ENCODE measurements at regions not wholly inside any gene's neighbourhood (a gene's known extent, or its start where the extent isn't known, plus 50 kb on each side); places are given as distances from the start of the nearest gene placed in this dataset.
A peak's percentile ranks its signal among the peaks of the same experiment; 100 is the strongest.

GRCh38 chr3:110099711-110100110 lies 762.4 kb upstream of the DPPA4 start:
- DNase-seq, result no peak

DNA sequence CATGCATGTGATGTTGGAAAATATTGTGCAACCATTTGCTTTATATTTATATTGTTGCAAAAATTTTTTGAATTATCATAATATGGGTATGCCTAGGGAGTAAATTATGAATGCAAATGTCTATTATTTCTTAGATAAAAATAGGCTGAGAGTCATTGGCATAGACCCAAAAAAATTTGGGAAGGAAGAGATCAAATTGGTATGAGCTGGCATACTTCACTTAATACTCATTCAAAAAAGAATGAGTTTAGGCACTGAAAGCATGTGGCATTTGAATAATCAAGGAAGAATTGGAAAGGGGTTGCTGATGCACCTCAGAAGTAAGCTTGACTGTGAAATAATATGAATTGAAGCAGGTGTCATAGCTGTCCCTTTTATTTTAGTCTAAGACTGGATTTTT lies 764.0 kb upstream of the DPPA4 start:
- DNase-seq, result no peak

- DNase-seq, result no peak
Measured at GRCh38 chr3:110106805-110107204, 769.5 kb upstream of the DPPA4 start.

DNA sequence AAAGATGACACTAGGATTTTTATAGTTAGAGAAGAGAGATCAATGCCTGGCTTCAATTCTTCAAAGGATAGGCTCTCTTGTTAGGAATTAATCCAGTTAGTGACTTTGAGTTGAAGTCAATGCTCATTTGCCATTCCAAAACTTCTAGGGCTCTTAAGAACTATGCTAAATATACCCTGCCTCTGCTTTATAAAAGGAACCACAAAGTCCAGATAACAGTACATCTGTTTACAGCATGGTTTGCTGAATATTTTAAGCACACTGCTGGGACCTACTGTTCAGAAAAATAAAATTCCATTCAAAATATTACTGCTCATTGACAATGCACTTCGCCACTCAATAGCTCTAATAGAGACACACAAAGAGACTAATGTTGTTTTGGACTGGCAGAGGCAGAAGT lies 786.6 kb upstream of the DPPA4 start:
- DNase-seq, result no peak

DNA sequence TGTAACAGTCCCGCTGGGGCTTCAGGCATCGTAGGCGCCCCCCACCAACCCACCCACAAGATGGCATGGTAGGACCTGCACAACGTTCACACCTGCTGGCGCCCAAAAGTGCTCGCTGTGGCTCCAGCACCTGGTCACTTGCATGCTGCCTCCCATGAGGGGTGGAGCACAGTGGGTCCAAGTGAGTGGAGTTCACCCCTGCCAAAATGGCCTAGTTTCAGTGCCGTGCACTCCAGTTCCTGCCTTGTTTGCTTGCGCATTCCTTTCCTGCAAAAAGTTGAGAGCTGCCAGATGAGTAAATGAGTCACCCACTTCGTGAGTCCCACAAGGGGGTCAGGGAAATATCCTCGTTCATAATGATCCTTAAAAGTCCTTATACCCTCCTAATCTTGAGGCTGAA lies 788.7 kb upstream of the DPPA4 start:
- DNase-seq, result no peak

GRCh38 chr3:110133971-110134370 lies 796.6 kb upstream of the DPPA4 start:
- no peak for DNase-seq

DNA sequence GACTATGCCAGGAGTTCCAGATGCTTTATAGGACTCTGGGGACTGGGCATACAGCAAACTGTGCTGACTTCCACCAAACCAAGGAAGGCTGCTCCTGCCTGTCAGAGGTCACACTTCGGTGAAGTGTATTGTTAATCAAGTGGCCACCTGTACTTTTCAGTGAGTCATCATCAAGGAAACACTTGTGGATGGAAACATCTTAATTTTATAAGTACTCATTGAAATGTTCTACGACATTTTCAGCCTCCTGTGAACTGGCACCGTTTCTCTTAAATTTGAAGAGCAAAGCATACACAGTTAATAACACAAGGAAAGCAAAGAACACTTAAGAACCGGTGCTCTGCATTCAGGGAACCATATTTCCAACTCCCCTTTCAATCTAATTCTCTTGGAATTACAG lies 801.7 kb upstream of the DPPA4 start:
- DNase-seq, result no peak

GRCh38 chr3:110139821-110140220 lies 802.5 kb upstream of the DPPA4 start:
- DNase-seq, result no peak

DNA sequence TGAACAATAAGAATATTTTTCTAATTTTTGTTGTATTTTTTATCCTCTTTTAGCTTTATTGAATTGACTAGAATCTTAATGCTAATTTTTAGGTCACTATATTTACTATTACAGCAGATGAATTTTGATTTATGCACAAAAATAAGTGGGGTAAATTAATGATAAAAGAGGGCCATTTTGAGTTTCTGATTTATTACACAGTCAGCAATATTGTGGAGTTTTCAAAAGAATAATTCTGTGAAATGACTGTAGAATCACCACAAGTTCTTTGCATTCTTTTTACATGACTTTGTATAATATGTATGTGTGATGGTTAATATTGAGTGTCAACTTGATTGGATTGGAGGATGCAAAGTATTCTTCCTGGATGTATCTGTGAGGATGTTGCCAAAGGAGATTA lies 812.4 kb upstream of the DPPA4 start:
- no peak for DNase-seq

- DNase-seq, result no peak
Measured at GRCh38 chr3:110157221-110157620, 819.9 kb upstream of the DPPA4 start.

- DNase-seq, result no peak
Measured at GRCh38 chr3:110164632-110165369, 827.5 kb upstream of the DPPA4 start.

- no peak for DNase-seq
Measured at GRCh38 chr3:110165370-110165743, 828.0 kb upstream of the DPPA4 start.

GRCh38 chr3:110165753-110166152 lies 828.4 kb upstream of the DPPA4 start:
- no peak for DNase-seq

DNA sequence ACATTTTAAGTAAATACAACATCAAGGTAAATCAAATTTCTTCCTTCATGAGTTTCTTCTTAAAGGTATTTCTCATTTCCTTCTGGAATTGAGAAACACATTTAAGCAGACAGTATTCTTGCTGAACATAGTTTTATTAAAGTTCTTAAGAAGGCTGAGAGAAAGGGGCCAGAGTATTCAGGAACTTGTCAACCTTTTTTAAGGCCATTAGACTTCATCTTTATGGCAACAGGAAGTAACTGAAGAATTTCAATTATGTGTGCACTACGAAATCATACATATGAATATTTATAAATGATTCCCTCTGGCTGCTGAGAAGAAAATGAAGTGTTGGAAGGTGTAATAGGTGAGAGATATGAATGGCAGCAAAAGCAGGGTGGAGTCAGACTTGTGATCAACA lies 829.4 kb upstream of the DPPA4 start:
- no peak for DNase-seq

DNA sequence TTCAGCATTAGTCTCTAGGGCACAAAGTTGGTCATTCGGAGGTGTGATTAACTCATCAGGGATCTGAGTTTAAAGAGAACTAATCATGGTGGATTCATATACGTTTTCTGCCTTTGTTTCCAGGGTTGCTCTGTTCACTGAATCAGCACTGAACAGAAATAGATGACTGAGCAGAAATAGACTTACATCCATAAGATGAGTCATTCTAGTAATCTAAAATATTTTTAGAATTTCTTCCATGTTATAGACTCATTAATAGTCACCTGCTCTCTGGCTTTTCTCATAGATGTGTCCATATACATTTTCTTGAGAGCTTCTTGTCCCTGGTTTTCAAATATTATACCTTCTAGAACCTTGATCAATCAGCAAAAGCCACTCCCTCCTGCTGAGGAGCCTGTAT lies 837.6 kb upstream of the DPPA4 start:
- no peak for DNase-seq

- DNase-seq, result no peak
Measured at GRCh38 chr3:110178965-110179364, 841.6 kb upstream of the DPPA4 start.

GRCh38 chr3:110180733-110181132 lies 843.4 kb upstream of the DPPA4 start:
- DNase-seq, result peak in 12 of 51 donors; percentile 1 to 38 (median 11)

- no peak for DNase-seq
Measured at GRCh38 chr3:110181226-110181625, 843.9 kb upstream of the DPPA4 start.

DNA sequence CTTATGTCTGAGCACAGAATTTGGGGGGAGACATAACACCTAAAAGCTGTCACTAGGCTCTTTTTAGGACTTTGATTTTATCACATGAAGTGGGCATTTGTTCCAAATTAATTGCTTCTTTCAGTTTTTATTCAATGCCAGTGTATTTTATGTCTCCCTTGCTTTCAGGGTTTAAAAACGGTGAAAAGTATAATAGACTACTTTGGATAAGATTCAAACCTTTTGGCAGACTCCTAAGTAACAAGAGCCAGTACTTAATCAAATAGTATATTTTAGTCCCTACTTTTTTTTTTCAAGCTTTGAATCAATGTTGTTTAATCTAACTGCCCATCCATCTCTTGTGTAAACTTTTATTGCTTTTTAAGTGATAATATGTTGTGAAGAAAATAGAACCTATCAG lies 847.2 kb upstream of the DPPA4 start:
- DNase-seq, result no peak

DNA sequence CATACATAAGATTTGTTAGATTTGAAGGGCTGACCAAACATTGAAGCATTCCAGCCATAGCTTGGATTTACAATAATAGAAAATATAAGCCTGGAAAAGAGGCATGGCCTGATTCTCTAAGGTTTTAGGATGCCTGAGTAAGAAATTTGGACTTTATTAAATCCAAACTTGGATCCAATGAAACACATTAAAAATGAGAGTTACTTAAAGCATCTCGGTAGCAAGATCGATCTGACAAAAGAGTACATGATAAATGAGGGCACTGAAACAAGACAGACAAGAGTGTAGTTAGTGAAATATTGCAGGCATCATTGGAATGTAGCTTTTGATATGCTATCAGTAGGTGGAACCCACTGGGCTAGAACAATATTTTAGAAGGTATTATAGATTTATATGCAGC lies 855.7 kb upstream of the DPPA4 start:
- DNase-seq, result no peak

DNA sequence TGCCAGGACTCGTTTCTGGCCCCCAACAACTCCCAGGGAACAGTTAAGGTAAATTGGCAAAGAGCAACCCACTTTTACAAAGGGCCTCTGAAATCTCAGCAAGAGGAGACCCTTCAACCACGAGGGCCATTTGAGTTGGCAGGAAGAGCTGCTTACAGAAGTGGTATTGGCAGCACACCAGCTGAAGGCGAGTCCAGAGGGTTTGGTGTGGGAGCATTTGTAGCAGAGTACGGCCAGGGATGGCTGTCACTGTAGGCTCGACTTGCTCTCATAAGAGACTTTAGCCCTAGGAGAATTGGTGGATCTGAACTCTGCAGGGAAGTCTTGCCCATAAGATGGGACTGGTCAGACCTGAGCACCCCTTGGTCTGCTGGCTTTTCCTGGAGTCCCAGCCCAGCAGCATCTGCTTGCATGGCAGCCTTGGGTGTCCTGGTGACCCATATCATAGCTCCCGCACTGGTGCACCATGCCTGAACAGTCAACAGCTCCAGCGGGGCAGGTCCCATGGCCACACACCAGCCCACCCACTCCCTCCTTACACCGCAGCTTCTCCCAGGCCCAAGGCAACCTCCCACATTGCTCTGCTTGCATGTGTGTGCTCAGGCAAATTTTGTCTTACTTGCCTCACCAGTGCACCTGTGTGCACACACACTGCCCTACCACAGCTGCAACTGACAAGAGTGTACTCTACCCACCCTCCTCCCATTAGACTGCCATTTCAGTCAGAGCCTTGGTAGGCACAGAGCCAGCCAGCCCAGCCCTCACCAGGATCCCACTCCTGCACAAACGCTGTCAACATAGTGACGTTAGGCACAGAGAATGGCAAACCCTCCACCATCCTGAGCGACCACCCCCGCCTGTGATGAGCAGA lies 861.6 kb upstream of the DPPA4 start:
- DNase-seq, result peak in 18 of 51 donors; percentile 0 to 45 (median 14)

DNA sequence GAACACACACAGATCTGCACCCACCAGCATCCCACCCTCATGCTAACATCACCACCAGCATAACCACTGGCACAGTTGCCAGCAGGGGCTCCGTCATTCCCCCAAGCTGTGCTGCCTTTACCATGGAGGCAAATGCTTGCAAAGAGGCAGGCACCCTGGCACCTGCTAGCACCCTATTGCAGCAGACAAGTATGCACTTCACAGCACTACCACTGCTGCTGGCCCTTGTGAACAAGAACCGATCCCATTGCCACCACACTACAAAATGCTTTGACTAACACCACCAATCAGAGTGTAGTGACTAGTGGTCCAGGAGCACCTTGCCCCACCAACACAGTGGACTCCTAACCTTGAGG lies 862.2 kb upstream of the DPPA4 start:
- DNase-seq, result no peak

DNA sequence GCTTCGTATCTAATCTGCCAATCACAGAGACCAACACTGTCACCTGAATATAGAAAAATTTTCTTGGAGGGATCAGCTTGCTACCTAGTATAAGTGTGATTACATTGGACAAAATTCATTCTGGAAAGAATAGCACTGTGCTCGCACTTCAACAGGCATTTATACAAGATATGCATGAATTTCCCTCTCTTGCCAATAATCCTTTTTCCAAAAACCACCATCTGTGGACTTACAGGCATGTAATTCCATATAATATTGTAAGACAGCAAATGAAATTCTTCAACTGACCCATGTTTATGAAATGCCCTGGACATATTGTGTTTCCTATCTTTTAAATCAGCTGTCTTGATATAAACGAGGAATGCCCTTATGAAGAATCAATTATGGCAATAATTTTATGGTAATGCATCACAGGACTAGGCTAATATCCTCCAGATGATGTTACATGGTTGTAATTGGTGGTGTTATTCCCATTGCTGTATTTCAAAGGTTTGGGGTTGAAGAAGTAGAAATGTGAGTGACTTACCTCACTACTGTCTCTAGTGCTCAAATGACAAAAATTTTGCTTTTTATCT lies 861.4 kb upstream of the NECTIN3 start:
- no peak for DNase-seq
